ENCODE measurements at regions not wholly inside any gene's neighbourhood (a gene's known extent, or its start where the extent isn't known, plus 50 kb on each side); places are given as distances from the start of the nearest gene placed in this dataset.

GRCh38 chr5:24391816-24392215, 253.0 kb downstream of the CDH10 start:
- TF ChIP-seq, protein P1, sequence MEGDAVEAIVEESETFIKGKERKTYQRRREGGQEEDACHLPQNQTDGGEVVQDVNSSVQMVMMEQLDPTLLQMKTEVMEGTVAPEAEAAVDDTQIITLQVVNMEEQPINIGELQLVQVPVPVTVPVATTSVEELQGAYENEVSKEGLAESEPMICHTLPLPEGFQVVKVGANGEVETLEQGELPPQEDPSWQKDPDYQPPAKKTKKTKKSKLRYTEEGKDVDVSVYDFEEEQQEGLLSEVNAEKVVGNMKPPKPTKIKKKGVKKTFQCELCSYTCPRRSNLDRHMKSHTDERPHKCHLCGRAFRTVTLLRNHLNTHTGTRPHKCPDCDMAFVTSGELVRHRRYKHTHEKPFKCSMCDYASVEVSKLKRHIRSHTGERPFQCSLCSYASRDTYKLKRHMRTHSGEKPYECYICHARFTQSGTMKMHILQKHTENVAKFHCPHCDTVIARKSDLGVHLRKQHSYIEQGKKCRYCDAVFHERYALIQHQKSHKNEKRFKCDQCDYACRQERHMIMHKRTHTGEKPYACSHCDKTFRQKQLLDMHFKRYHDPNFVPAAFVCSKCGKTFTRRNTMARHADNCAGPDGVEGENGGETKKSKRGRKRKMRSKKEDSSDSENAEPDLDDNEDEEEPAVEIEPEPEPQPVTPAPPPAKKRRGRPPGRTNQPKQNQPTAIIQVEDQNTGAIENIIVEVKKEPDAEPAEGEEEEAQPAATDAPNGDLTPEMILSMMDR (conservative IDR thresholded peaks at IDR 0.05; ENCODE audit: low read depth), result no peak
- H3K27ac ChIP-seq, result no peak overlapping the region
- ChIA-PET CTCF (no interaction called here), POLR2A (ENCODE audit: low non-redundant PET) (no interaction called here)
- DNase-seq (ENCODE audit: low spot score), result no peak

GRCh38 chr5:24397601-24398000, 247.2 kb downstream of the CDH10 start:
- TF ChIP-seq, protein P1 (conservative IDR thresholded peaks at IDR 0.05; ENCODE audit: low read depth), result no peak
- no peak for DNase-seq (ENCODE audit: low spot score)
- POLR2A ChIA-PET (ENCODE audit: low non-redundant PET), result no interaction called here
- H3K27ac ChIP-seq, result no peak overlapping the region
- CTCF ChIA-PET, result no interaction called here

- TF ChIP-seq, protein P1 (conservative IDR thresholded peaks at IDR 0.05; ENCODE audit: low read depth), result no peak
- ChIA-PET POLR2A (ENCODE audit: low non-redundant PET) (no interaction called here), CTCF (no interaction called here)
- DNase-seq (ENCODE audit: low spot score), result peak; percentile 67
- no peak overlapping the region for H3K27ac ChIP-seq
These were observed 243.0 kb downstream of the CDH10 start for GRCh38 chr5:24401773-24402172.

DNA sequence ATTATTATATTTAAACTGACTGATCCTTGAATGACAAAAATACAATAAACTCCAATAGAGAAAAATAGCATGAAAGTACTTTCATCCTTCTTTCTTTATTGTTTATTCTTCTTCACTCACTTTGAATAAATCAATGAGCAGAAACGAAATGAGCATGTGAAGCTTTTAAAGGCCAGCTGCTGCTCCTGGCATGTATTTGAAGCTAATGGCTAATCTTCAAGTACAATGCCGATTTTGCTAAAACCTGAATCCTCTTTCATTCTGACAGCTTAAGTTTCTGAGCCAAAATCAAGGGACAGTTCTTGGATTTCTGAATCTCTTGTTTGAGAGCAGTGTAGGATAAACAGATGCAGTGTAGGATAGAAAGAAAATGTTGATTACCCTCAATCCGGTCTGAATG, 237.3 kb downstream of the CDH10 start:
- ChIA-PET CTCF (interaction anchor here (0.6 kb wide), 1 partner anchor 14 kb away, joined by 4 read pairs; no protein-coding TSS in a partner anchor), POLR2A (ENCODE audit: low non-redundant PET) (no interaction called here)
- DNase-seq (ENCODE audit: low spot score), result no peak

GRCh38 chr5:24428345-24428744, 216.4 kb downstream of the CDH10 start:
- TF ChIP-seq, protein P1 (conservative IDR thresholded peaks at IDR 0.05; ENCODE audit: low read depth), result no peak
- DNase-seq (ENCODE audit: low spot score), result peak; percentile 37
- ChIA-PET POLR2A (ENCODE audit: low non-redundant PET) (no interaction called here), CTCF (no interaction called here)
- H3K27ac ChIP-seq, result no peak overlapping the region

More for the DNA sequence above, 237.3 kb downstream of the CDH10 start:
- TF ChIP-seq, protein P1 (conservative IDR thresholded peaks at IDR 0.05; ENCODE audit: low read depth), result no peak
- no peak overlapping the region for H3K27ac ChIP-seq

- POLR2A ChIA-PET (ENCODE audit: low non-redundant PET), result no interaction called here
- CTCF ChIA-PET, result interaction anchor here (0.6 kb wide), 1 partner anchor 16 kb away, joined by 3 read pairs; no protein-coding TSS in a partner anchor
- TF ChIP-seq, protein P1 (conservative IDR thresholded peaks at IDR 0.05; ENCODE audit: low read depth), result no peak
- no peak overlapping the region for H3K27ac ChIP-seq
- no peak for DNase-seq (ENCODE audit: low spot score)
These were observed 211.2 kb downstream of the CDH10 start for GRCh38 chr5:24433555-24433954.

Measured in RWPE1 (cell line).